Stimulated activated CD8-positive, alpha-beta memory T cell treated with anti-CD3 and anti-CD28 coated beads, Interleukin-4, amount 100 ng/mL, for 1 hour (primary cell): ENCODE measurements at regions not wholly inside any gene's neighbourhood (a gene's known extent, or its start where the extent isn't known, plus 50 kb on each side); places are given as distances from the start of the nearest gene placed in this dataset.

Experiments
- DNase-seq, 2 donors: peaks; one replicate each; pipeline ENCODE4 v3.0.0-alpha.2; 2020; ENCODE audit warnings: low read depth in 2 of 2, low spot score in 1 of 2

DNA sequence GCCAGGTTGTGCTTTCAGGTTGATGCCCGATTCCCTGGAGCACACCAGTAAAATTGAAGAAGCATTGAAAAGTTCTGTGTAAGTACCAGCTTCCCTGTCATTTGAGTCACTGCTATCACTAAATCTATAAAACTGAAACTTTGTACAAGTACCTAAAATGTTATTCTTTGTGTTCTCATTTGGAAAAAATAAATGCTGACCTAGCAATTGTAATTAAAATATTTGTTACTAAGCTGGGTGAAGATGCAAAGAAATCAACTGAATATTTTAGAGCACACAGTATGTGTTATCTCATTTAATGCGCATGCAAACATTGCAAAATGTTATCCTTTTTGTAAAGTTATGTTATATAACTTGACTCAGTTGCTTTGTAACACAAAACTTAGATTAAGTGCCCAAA, 733.7 kb downstream of the TBL1XR1 start:
- DNase-seq = no peak

DNA sequence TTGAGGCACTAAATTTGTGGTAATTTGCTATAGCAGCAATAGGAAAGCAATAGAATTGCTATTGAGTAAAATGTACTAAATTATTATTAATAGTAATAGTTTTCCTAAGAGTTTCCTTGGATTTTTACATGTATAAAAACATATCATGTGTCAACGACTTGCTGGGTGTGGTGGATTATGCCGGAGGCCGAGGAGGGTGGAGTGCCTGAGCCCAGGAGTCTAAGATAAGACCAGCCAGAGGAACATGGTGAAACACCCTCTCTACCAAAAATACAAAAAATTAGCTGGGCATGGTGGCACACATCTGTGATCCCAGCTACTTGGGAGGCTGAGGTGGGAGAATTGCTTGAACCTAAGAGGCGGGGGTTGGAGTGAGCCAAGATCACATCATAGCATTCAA, 749.9 kb downstream of the TBL1XR1 start:
- DNase-seq = no peak

DNA sequence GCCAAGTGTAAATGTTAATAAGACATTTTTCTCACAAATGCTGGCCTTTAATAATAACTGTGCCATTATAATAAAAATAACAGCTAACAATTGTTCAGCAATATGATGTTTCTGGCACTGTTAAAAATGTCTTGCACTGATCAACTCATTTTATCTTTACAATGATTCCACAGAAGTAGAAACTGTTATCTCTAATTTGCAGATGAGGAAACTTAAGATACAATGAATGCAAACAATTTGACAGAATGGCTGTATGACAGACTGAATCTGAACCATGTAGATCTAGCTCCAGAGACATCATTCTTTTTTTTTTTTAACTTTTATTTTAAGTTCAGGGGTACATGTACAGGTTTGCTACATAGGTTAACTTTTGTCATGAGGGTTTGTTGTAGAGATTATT, 755.0 kb downstream of the TBL1XR1 start:
- no peak for DNase-seq

DNA sequence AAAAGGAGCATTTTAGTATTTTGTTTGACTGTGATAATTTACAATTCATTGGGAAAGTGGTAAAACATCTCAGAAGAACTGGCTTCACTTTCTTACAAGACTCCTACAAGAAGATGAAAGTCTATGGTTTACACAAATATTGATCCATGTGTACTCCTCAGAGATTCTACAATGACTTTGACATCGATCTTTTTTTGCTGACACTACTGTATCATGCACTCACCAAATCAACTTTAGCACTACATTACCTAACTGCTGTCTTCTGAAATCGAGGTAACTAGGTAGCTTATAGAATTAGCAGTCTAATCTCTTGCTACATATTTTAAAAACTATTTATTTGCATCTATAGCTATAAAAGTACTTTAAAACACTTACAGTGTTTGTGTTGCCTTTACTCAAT, 757.6 kb downstream of the TBL1XR1 start:
- no peak for DNase-seq

DNA sequence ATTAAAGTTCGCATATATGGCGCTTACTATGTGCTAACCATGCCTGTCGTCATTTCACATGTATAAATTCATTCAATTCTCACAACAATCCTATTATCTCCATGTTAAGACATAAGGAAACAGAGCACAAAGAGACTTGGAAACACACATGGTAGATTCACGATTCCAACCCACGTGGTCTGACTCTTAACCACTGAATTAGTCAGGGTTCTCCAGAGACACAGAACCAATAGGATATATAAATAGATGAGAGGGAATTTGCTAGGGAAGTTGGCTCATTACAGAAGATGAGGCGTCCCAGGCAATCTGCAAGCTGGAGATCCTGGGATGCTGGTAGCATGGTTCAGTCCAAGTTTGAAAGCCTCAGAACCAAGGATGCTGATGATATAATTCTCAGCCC, 765.3 kb downstream of the TBL1XR1 start:
- no peak for DNase-seq

DNA sequence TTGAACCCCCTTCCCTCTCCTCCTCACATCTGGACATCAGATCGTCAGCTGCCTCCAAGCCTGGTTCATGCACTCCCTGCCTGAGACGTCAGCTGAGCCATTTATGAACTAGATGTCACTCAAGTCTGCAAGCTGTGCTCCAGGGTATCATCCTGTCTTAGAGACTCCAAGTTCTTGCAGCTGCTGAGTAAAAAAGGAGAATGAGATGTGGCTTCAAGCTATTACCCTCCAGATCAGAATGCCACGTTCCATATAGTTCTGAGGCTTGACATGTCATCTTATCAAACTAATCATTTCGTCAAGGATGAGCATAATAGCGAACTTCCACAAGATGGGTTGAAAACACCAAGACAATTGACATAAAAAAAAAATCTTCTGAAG, 766.3 kb downstream of the TBL1XR1 start:
- DNase-seq = no peak

DNA sequence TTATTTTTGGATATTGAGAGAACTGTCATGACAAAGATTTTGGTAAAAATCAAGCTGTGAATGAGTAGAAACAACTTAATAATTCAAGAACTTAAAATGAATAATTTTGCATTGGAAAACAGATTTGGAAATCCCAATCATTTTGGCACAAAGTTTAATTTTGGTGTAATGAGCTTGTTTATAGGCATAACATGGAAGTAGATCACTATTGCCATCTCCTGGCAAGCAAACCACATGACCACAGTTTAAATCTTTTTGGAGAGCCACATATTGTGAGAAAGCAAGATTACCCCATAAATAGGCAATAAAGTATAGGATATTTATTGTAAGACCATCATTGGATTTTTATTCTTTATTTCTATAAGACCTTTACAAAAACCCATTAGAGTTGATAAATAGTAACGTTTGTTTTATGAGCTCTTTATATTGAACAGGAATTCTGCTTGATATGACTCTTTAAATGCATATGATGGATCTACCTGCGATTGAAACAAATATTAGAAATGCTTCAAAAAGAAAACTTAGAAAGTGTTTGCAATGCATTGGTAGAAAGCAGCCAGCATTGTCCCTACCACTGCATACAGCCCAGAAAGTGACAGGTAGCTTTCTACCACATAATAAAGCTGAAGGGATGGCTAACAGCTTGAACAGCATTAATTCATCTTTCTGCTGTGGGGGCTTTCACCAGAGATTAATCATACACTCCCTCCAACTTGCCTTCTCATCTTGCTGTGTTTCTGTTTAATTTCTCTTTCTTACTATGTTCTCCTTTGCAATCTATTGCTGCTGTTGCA, 766.8 kb downstream of the TBL1XR1 start:
- DNase-seq = no peak

DNA sequence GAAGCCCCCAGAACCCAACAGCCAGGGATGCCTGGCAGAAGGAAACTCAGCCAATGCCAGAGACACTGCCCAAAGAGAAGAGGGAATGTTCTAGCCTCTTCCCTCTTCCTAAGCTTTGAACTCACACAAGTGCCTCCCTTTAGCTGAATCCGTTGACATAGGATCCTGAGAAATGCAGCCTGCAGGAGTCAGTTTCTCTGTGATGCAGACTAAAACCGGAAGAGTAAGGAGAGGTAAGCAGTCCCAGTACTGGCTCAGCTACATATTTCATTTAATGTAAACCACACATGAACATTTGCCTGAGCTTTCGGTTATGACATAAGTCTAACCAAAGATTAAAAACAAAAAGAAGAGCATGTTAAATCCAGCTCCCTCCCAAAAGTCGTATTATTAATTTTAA, 768.7 kb downstream of the TBL1XR1 start:
- DNase-seq = no peak

DNA sequence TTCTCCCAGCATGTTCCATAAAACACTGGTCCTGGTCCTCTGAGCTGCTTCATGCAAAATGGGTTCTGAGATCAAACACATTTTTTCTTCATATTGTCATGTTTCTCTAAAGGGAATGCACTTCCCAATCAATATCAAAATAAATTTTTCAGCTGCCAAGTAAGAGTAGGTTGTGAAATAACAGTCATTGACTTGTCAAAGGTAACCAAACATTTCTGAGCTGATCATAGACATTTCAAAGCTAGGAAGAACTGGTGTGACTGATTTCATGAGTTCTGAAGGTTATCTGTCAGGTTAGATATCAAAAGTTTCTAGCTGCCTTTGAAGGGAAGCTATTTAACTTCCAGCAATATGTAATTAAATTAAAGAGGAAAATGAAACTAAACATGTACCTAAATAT, 770.9 kb downstream of the TBL1XR1 start:
- DNase-seq = no peak

DNA sequence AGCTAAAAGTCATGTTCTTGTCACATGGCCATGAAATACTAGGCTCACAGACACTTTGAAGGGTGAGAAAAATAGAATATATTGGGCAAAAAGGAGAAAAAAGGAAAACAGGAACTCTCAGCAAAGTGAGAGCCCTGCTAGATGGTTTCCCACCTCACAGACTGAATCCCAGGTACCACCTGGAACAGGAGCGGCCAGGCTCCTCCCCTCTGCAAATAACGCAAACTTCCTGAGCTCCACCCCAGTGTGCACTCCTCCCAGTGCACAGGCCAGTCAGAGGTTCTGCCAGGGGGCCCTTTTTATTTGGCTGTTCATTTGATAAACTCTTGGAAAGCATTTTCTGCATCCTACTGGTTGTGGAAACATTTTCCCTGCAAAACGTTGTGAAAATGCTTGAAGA, 780.4 kb downstream of the TBL1XR1 start:
- no peak for DNase-seq

DNA sequence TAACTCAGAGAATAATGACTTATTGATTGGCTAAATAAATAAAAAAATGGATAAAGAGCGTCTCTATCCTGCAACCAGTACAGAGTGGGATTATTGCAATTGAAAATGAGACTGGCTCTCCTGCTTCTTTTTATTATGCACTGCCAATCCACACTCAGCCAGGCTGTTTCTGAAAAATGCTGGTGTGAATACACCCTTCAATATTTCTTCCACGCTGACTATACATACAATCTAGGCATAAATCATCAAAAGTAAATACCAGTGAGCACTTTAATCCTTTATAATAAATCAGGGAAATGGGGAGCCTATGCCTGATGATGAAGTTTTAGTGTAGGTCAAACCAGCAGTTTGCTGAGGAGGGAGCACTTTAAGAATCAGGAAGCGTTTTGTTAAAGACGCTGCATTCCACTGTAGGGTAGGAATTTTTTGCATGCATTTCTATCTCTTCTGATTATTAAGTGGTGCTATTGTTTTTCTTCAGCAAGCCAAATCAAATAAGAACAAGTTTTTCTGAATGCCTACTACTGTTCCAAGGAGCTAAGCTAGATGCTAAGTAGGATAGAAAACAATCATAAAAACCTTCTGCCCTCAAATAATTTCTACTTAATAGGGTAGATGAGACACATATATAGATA, 781.5 kb downstream of the TBL1XR1 start:
- no peak for DNase-seq

DNA sequence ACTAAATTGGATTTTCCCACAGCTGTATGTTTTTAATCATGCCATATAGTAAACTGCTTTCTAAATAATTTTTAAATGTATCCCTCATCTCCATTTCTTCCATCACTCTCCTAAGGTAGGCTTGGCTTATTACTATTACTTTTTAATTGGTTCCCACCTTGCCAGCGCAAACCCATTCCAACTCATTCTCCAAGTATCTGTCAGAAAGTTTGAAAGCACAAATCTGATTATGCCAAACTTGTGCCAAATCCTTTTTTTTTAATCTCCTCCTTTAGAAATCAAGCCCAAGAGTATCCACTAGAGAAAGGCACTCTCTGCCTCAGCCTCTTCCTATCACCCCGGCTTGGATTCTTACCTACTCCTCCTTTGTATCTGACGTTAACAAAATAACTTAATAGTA, 784.5 kb downstream of the TBL1XR1 start:
- no peak for DNase-seq

DNA sequence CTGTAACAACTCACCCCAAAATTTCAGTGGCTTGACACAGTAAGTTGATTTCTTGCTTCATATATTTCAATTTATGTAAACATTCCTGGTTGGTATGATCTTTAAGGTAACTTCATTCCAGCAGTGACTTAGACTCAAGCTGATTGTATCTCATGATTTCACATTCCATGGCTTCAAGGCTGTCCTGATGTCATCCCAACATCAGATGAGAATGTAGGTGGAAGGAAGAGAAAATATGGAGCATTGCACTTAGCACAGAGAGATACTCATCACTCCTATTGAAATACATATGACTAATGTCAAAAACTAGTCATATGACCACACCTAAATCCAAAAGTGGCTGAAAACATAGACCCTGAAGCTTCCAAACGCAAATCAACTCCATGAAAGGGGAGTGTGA, 793.8 kb downstream of the TBL1XR1 start:
- no peak for DNase-seq

DNA sequence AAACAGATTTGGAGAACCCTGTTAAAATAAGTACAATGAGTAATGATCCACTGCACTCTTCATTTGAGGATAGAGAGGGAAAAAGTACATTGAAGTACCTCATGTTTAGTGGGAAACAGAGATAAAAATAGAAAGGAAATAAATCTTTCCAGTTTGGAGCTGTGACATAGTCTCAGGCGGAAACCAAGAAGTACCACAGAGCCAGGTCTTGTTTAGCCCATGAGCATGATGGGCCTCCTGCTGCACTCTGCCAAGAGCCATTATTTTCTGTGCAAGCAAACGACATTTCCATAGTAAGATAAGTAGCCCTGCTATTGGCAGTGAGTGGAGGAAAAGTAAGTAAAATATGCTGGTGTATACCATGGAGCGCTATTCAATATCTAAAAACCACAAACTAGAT, 796.1 kb downstream of the TBL1XR1 start:
- DNase-seq = no peak

DNA sequence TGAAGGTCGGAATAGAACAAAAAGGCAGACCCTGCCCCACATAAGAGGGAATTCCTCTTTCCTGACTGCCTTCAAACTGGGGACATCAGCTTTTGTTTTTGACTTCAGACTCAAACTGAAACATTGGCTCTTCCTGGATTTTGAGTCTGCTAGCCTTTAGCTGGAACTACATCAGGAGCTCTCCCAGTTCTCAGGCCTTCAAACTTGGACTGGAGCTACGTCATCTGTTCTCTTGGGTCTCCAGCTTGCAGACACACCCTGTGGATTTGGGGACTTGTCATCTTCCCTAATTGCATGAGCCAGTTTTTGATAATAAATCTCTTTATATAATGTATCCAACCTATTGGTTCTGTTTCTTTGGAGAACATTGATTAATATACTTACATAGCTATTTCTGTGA, 798.1 kb downstream of the TBL1XR1 start:
- no peak for DNase-seq

DNA sequence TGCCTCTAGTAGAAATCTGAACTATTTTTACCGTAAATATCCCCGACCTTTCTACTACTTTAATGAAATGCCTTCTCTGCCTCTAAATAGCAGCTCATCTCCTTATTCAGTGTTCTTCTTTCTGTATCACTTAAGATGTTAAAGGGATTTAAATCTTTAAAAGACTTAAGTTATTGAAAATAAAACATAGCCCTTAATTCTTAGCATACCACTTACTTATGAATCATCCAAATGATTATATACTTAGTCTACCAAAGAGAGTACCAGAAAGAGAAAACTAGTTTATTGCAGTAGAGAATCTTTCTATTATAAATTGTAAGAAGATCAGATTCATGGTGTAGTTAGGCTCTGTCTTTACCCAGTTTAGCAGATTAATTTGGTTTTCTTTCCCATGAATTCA, 802.0 kb downstream of the TBL1XR1 start:
- no peak for DNase-seq

DNA sequence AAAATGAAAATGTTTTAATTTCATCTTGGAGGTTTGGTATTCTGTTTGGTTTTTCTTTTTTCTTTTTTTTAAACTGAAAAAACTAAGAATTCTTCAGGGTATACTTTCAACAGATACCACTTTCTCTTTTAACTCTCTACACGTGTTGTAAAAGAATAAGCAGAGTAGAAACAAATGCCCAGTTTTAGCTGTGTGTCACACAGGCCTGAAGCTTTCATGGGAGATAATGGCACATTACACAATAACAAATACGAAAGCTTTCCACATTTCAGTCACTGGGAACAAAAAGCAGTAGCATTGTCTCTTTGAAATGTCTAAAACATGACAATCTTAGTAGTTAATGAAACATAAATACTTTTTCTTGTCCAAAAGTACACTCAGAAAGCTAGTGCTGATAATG, 818.5 kb downstream of the TBL1XR1 start:
- DNase-seq = no peak

DNA sequence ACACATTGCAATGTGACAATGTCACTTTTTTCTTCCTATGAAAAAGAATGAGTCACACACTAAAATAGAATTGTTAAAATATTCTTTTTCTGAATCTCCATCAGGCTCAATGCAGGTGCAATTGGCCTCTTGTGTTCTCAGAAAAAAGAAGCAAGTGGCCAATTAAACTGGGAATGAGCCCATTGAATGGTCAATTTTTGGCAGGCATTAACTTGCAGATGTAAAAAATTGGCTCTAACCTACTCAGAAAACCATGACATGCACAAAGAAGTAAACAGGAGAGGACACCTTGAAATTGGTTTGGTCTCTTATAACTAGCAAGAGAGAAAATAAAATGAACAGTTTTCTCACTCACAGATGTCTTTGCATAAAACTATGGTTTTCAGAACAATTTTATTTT, 820.8 kb downstream of the TBL1XR1 start:
- DNase-seq = no peak

DNA sequence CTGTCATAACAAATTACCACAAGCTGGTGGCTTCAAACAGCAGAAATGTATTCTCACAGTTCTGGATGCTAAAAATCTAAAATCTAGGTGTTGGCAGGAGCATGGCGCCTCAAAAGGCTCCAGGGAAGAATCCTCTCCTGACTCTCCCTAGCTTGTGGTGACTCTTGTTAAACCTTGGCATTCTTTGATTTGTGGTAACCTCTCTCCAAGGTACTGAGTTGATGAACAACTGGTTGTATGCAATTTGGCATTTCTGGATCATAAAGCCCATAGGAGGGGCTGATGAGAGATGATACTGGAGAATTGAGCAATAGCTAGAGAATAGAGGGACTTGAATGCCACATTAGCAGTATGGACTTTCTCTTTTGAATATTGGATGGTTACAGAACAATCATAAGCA, 821.8 kb downstream of the TBL1XR1 start:
- no peak for DNase-seq

DNA sequence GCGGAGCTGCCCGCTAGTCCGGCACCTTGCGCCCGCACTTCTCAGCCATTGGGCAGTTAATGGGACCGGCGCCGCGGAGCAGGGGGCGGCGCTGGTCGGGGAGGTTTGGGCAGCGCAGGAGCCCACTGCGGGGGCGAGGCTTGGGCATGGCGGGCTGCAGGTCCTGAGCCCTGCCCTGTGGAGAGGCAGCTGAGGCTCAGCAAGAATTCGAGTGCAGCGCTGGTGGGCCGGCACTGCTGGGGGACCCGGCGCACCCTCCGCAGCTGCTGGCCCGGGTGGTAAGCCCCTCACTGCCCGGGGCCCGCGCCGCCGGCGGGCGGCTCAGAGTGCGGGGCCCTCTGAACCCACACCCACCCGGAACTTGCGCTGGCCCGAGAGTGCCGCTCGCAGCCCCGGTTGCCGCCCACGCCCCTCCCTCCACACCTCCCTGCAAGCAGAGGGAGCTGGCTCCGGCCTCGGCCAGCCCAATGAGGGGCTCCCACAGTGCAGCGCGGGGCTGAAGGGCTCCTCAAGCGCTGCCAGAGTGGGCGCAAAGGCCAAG, 835.0 kb downstream of the TBL1XR1 start:
- DNase-seq = no peak

DNA sequence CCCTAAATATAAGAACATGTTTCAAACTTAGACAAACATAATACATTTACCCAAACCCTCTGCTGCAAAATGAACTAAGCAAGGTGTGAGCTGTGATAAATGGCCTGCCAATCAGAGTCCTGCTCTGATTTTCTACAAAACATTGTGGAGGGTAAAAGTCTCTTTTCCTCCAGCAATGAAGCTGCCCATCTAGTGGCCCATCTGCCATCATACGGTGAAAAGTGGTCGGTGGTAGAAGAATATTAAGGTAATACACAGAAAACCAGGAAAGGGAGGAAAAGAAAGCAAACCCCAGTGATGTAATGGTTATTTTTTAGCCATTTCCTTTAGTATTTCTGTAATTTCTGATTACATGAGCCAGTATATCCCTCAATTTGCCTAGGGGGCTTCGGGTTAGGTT, 838.1 kb downstream of the TBL1XR1 start:
- no peak for DNase-seq

DNA sequence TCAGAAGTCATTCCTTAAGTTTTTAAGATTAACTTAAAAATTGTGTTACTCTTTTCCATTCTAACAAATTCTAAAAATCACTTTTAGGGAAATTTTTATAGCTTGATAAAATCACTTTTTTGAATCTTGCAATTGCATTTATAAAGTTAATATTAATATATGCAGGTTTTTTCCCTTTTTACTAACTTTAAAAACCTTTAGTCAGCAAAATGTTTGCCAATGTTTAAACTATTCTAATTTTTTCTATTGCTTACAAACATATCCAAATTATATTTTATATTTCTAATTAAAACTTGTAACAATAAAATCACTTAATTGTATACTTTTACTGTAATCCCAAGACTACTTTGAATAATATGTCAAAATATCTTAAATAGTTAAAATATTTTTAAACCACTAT, 839.4 kb downstream of the TBL1XR1 start:
- DNase-seq = no peak

DNA sequence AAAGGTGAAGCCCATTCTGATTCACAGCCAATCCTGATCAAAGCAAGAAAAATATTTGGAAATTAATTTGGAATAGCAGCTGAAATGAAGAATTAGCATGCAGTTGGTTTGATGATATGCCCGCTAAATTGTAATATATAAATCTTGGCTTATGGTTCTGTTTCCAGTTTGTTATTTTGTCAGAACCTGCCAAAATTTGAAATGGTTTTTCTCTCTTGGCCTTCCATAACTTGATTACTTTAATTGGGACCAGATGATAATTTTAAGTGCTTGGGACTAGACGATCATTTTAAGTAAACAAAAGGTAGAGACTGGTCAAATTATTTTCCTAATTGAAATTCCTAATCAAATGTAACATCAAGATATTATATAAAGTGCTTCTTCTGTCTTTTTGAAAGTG, 842.4 kb downstream of the TBL1XR1 start:
- DNase-seq = no peak
